ENCODE measurements at regions not wholly inside any gene's neighbourhood (a gene's known extent, or its start where the extent isn't known, plus 50 kb on each side); places are given as distances from the start of the nearest gene placed in this dataset.

- DNase-seq, result no peak
These were observed 469.4 kb downstream of the INSC start for GRCh38 chr11:15584158-15584557.

- no peak for DNase-seq
These were observed 471.0 kb downstream of the INSC start for GRCh38 chr11:15585602-15586331.

- no peak for DNase-seq
These were observed 472.2 kb downstream of the INSC start for GRCh38 chr11:15586741-15587473.

GRCh38 chr11:15589070-15589626, 474.4 kb downstream of the INSC start:
- DNase-seq, result no peak

GRCh38 chr11:15590132-15590531, 475.4 kb downstream of the INSC start:
- DNase-seq, result no peak

GRCh38 chr11:15591112-15591537, 476.4 kb downstream of the INSC start:
- DNase-seq, result no peak

GRCh38 chr11:15594607-15595006, 479.9 kb downstream of the INSC start:
- no peak for DNase-seq

GRCh38 chr11:15599376-15599775, 484.7 kb downstream of the INSC start:
- DNase-seq, result no peak

GRCh38 chr11:15602047-15602446, 487.3 kb downstream of the INSC start:
- no peak for DNase-seq

- no peak for DNase-seq
These were observed 488.3 kb downstream of the INSC start for GRCh38 chr11:15602785-15603567.

GRCh38 chr11:15605094-15605493, 490.4 kb downstream of the INSC start:
- no peak for DNase-seq

- no peak for DNase-seq
These were observed 492.8 kb downstream of the INSC start for GRCh38 chr11:15607361-15608036.

- DNase-seq, result no peak
These were observed 494.7 kb downstream of the INSC start for GRCh38 chr11:15609445-15609844.

GRCh38 chr11:15610881-15611280, 496.2 kb downstream of the INSC start:
- no peak for DNase-seq

- DNase-seq, result no peak
These were observed 498.5 kb downstream of the INSC start for GRCh38 chr11:15613251-15613650.

- no peak for DNase-seq
These were observed 499.1 kb downstream of the INSC start for GRCh38 chr11:15613789-15614188.

GRCh38 chr11:15615398-15616096, 500.8 kb downstream of the INSC start:
- DNase-seq, result no peak

GRCh38 chr11:15616130-15617105, 501.7 kb downstream of the INSC start:
- DNase-seq, result no peak

GRCh38 chr11:15617126-15617525, 502.4 kb downstream of the INSC start:
- DNase-seq, result no peak

- DNase-seq, result no peak
These were observed 503.9 kb downstream of the INSC start for GRCh38 chr11:15618583-15619032.

Measured in renal pelvis (tissue), 1 donor.